Head of caudate nucleus (tissue), 42 donors: ENCODE measurements at regions not wholly inside any gene's neighbourhood (a gene's known extent, or its start where the extent isn't known, plus 50 kb on each side); places are given as distances from the start of the nearest gene placed in this dataset.
A peak's percentile ranks its signal among the peaks of the same experiment; 100 is the strongest.
"Not testable (repeated sequence)": the region's sequence is repeated elsewhere in the genome, so short reads cannot be mapped to it uniquely, and the experiment has no call there.

Experiments used
- DNase-seq, 42 donors: peaks; one replicate each; pipeline versions ENCODE4 v3.0.0 to v3.0.0-alpha.2; 2020 to 2021; ENCODE audit warnings: mixed read lengths in 7 of 42
- intact Hi-C: fragments of 100-400 bp; cut with DNase I; formaldehyde crosslinking; loops from one replicate; pipeline ENCODE4 v1.15.0; 2022

DNA sequence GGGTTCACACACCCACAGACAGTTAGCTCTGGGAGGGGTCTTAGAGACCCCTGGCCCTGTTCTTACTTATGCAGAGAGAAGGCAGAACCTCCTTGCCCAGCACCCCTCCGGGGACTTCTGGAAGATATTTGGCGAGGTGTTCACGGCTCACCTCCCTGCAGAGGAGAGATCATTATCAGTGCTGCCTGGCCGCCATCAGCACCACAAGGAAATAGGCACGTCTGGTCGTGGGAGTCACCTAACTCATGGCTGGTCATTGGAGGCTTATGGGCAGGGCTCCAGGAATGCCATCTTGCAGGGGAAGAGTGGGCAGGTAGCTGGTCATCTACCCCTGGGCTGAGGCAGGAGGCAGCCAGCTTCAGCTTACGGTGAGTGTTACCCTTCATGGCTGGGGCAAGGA lies 189.4 kb downstream of the RPS24 start:
- no peak for DNase-seq
- intact Hi-C loops = no loop called here

DNA sequence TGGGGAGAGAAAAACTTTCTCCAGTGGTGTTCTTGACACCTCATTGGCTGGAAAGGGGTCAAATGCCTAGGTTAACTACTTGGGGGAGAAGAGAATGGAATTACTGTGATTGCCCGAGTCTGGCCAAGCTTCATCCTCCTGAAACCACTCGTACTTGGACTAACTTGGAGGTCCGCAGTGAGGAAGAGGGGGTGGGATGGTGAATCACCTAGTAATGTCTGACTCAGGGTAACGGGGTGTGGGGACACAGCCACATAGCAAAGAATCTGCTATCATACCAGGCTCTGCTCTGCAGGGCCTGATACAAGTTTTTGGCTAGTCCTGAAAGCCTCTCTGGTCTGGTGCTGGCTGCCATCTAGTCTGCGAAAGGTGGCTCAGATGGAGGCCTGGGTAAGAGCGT lies 190.9 kb downstream of the RPS24 start:
- intact Hi-C loops = no loop called here
- no peak for DNase-seq

DNA sequence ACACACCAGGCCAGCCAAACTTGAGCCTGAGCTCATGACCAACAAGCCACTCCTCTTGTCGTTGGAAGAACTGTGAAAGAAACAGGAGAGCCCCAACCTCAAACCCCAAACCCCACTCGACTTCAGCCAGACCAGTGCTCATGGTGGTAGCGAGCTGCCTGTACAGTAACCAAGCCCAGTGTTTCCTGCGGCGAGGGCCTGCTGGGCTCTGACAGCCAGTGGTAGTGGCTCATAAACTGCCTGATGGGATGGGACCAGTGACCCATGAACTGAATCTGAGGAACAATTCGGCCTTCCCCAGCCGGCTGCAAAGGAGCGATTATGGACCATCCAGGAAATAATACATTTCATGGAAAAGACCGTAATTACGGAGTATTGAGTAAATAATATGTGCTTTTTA lies 191.9 kb downstream of the RPS24 start:
- intact Hi-C loops = no loop called here
- DNase-seq = no peak

DNA sequence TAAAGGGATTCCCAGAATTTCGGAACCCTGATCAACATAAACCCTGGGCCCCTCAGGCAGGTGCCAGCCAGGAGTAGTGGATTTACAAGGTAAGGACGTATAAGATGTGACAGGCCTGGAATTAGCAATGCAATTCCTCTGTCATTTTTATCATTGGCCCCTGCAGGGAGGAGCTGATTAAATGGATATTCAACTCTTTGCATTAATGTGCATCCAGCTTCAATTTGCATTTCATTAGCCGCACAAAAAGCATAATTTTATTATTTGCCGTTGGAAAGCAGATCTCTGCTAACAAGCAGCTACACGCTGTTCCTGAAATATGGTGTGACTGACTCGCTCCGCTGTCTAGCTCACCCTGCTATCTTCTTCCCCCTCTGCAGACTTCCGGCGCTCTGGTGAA lies 195.8 kb downstream of the RPS24 start:
- DNase-seq = no peak
- intact Hi-C loops = no loop called here

DNA sequence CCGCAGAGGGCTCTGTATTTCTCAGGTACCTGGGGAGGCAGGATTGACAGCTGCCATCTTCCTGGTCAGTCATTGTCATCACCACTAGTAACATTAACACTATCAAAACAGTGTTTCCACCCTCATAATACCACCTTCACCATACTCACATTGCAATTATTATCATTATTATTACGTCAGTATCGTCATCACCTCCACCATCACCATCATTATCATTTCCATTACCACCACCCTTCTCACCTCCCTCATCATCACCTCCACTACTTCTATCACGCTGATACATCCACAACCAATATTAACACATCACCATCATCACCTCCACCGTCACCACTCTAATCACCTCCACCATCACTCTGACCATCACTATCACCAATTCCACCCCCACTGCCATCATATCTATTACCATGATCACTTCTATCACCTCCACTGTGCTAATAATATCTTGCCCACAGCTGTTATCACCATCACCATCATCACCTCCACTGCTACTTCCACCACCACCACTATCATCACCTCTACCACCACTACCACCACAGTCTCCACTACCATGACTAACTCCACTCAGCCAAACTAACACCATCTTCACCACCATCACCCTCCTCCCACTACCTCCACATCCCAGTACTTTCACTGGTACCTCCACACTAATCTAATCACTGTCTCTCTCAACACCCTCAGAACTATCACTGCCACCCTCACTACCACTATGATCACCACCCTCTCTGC lies 196.4 kb downstream of the RPS24 start:
- DNase-seq = no peak
- intact Hi-C loops = no loop called here

DNA sequence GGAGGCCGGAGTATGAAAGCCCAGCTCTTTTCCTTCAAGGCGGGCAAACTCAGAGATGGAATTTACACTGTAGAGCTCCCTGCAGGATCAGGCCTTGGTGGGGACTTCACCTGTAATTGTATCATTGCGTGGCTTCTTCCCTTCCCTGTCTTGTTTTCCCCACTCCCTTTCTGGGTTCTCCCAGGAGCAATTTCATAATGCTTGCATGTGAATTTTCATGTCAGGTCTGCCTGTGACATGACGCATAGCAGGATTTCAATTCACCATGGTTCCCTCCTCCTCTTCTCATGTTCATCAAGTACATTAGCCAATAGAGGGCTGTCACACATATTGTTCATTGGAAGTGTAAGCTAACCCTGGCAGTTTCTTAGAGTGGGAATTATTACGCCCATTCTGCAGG lies 197.7 kb downstream of the RPS24 start:
- no peak for DNase-seq
- intact Hi-C loops = no loop called here

DNA sequence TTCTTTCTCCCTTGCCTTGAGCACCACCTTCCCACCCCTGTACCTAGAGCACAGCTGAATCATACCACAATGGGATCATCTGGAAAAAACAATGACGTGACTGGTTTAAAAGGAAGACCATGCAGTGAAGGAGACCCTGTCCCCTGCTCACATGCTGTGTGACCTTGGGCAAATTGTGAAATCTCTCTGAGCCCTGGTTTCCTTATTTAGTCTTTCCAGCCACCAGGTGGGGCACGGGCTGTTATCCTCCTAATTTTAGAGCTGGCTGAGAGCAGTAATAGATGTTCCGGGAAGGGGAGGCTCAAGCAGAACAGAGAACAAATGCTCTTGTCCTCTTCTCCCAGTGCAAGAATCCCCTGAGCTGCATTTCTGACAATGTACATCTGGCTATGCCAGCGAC lies 198.3 kb downstream of the RPS24 start:
- intact Hi-C loops = no loop called here
- DNase-seq = peak in 16 of 42 donors; percentile 15 to 71 (median 40)

DNA sequence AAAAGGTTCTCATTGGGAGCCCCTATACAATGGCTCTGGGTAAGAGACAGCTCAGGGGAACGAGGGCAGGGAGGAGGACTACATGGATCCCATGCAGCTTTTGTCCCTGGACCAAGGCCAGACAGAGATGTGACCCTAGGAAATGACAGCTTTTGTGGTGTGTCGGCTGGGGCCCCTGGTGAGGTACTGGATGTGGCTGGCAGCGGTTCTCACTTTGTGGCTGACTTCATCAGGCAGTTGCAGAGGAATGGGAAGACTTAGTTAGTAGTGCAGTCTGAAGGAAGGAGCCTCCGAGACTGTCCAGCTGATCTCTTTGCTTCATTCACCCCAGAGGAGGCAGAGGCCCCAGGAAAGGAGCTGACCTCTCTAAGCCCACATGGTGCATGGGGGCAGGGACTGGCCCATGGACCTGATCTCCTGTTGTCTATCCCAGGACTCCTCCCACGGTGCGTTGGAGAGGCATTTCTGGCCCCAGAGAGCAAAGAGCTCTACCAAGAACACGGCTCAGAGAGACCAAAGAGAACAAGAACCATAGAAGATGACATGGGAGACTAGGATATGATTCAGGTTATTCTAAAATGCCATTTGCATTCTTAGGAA lies 202.9 kb downstream of the RPS24 start:
- DNase-seq = no peak
- intact Hi-C loops = no loop called here

DNA sequence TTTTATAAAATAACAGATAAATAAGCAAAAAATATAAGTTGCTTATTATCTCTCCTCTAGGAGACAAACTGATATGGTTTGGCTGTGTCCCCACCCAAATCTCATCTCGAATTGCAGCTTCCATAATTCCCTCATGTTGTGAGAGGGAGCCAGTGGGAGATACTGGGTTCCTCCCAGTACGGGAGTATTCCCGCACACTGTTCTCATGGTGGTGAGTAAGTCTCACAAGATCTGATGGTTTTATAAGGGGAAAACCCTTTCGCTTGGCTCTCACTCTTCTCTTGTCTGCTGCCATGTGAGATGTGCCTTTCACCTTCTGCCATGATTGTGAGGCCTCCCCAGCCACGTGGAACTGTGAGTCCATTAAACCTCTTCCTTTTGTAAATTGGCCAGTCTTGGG lies 204.3 kb downstream of the RPS24 start:
- intact Hi-C loops, DNase-seq: not testable (repeated sequence)

DNA sequence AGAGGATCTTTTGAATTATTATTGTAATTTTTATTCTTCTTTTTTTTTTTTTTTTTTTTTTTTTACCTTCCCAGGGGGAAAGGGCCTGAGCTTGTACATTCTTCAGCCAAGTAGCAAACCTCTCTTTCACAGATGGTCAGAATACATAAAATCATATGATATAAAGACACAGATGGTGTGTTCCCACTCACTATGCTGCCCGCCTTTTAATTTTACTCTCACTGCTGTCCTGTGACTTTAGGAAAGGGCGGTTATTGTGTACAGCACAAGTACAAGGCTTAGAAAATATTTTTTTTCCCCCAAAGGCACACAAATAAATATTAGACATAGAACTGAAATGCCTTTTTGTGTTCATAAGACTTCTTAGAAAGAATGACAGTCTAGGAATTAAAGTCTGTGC lies 213.6 kb downstream of the RPS24 start:
- intact Hi-C loops = no loop called here
- DNase-seq = no peak

DNA sequence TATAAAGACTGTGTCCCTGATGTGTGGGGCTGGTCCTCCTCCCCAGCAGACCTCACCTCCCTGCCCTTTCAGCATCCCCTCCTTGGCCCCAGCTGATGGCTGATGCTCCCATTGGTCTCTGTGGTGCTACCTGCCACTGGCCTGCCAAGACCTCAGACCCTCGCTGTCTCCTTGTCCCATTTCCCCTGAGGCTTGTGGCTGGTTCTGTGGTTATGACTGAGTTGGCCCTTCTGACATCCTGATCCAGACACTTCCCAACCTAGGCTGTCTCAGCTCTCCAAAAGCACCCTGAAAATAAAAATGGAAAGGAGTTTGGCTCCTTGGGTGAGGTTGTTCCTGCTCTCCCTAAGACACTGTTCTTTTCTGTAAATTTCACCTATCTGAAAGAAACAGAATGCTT lies 214.2 kb downstream of the RPS24 start:
- no peak for DNase-seq
- intact Hi-C loops = no loop called here

DNA sequence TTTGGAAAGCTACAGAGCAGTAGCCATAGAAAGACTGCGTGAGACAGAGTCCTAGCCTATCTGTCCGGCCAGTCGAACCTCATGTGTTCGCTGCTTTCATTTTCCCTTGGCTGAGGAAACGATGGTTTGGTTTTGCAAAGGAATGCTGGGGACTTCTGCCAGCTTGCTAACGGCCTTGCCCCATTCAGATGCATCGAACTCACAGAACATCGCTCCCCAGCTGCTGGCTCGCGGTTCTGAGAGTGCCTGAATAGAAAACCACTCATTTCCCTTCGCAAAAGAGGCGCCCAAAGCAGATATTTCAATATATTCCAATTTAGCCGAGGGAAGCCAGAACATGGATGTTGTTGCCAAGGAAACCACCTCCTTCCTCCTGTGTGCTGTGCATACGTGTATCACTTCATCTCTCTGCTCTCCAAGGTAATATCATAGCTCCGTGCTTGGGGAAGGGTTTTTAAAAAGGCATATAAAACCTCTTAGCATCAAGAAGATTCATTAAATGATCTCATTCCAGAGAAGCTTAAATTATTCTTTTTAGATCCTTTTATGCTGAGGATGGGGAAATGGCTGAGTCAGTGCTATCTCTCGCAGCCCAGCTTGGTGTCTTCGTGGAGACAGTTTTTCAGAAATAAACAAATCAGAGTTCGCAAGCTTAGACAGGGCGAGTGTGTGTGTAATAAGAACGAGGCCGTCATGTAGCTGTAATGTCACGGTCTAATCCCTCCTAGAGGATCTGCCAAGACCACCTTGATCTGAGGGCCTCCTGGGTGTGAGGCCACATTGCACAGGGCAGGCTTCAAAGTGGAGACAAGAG lies 215.2 kb downstream of the RPS24 start:
- intact Hi-C loops = no loop called here
- DNase-seq = peak in 36 of 42 donors; percentile 16 to 82 (median 56)

DNA sequence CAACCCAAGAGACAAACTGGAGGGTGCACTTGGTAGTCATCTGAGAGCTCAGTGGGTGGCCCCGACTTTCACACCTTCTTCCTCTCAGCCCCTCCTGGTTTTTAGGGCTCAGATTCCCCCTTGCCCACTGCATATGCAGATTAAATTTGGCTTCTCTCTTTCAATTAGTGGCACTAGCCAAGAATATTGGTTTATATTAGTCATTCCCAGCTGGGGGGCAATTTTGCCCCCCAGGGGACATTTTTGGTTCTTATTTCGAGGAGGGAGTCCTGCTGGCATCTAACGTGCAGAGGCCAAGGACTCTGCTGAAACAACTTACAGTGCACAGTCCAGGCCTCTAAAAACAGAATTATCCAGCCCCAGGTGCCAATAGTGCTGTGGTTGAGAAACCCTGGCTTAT lies 216.0 kb downstream of the RPS24 start:
- intact Hi-C loops = no loop called here
- no peak for DNase-seq

DNA sequence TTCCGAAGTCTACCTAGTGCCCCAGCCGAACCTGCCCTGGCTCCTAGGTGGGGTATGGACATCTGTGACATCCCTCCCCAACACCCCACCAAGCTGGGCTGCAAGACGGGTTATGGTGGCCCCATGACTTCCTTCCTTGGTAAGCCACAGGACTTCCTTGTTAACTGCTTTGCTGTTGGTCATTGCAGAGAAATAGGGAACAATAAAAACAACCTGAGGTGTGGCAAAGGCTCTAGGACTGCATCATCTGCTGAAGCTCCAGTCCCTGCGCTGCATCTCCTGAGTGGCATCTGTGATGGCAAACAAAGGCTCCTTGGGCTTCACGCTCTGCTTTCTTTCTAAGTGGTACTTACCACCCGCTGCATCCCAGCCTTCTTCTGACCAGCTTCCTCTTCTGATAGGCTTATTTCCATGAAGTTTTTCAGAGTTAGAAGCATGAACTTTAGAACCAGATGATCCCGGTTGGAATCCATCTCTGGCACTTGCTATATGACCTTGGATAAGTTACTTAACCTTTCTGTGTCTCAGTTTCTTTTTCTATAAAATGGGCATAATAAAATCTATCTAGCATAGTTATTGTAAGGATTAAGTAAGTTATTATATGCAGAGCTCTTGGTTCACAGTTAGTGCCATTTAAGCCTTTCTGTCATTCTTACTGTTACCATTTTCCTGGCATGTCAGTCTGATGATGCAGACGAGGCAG lies 216.8 kb downstream of the RPS24 start:
- intact Hi-C loops = no loop called here
- peak in 1 of 42 donors; percentile 20 for DNase-seq

DNA sequence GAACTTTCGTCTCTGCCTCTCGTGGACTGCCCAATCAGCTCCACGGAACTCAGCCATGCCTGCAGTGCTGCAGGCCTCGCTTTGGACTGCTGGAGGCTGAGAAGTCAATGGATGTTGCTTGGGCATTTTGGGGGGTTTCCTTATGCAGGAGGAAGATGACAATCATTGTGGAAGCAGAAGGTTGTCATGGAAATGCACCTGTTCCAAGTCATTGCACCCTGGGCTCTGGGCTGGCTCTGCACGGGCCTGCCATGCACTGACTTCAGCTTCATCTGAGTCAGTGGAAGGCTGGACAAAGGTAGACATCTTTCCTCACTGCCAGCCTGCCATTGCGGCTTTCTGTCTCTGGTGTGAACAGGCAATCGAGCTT lies 217.3 kb downstream of the RPS24 start:
- no peak for DNase-seq
- intact Hi-C loops = no loop called here

DNA sequence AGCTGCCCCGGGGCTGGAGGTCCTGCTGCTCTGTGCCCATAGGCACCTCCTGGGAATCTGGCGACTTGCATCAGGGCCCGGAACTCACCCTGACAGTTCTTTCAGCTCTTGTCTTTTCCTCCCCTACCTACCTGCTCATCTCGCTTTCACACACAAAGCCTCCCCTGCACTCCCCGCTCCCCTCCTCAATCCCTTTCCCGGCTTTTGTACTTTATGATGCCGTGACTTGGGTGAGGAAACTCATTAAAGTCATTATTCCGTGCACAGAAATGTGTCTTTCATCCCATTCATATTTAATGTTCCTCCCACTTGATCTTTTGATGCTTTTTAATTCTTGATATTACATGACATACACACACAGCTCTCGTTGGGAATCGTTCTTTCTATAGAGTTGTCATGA lies 218.6 kb downstream of the RPS24 start:
- intact Hi-C loops = no loop called here
- peak in 8 of 42 donors; percentile 21 to 51 (median 33) for DNase-seq

DNA sequence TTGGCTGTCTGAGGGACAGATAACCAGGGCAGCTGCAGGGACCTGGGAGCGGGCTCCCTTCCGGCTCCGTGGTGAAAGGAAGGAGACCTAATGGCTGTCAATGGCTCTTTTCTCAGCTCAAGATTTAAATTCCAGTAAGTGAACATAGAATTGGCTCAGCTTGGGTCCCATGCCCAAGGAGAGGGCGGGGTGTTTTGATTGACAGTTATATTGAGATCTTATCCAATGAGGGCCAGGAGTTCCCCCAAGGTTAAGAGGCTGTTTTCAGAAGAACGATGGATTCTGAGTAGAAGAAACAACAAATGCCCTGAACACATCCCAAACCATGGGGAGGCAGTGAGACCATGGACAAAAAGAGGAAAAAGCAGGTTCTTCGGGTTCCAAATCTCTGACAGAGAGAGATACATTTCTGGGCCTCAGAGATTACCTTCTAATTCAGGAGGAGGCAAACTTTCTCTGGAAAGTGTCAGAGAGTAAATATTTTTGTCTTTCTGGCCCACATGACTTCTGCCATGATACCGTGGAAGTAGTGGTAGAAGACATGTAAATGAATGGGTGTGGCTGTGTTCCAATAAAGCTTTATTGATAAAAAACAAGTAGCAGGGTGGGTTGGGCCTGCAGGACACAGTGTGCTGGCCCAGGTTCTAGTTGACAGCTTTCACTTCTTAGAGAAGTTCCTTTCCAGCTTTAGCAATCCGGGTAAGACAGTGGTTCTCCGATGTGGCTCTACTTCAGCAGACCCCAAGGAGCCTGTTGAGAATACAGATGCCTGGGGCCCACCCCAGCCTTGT lies 219.6 kb downstream of the RPS24 start:
- DNase-seq = no peak
- intact Hi-C loops = no loop called here

DNA sequence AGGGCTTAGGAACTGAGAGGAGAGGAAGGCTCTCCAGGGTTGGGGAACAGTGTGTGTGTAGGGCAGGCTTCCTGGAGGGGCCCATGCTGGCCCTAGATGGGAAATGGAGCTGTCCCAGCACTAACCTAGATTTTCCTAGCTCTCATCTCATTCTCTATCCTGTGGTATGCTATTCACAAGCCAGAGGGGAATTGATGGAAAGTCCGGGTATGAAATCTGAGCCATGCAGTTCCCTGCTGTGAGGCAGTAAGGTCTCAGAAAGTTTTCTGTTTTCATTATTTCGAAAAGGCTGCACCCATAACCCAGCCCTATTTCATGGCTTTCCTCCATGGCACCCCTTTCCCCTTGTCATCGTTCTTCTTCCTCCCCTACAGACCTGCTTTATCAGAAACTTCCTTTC lies 220.3 kb downstream of the RPS24 start:
- DNase-seq = no peak
- intact Hi-C loops = no loop called here

DNA sequence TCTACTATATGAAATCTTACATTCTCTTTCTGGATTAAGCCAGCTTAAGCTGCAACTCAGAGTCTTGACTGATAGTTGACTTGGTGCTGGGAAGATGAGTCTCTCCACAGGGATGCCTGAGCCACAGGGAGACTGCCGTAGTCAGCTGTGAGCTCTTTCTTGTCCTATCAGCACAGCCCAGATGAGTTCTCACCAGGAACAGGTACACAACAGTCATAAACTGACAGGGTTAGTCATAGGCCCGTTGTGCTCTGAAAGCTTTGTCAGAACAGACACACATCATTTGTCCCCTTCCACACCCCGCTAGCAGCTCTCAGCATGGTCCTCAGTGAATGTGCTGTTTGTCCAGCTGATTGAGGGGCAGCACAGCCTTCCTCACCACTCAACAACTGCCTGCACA lies 221.6 kb downstream of the RPS24 start:
- intact Hi-C loops = no loop called here
- DNase-seq = no peak
